GM21529 (cell line): ENCODE measurements at regions not wholly inside any gene's neighbourhood (a gene's known extent, or its start where the extent isn't known, plus 50 kb on each side); places are given as distances from the start of the nearest gene placed in this dataset.

Experiments used
- ATAC-seq: cut with Tn5 transposase; IDR thresholded peaks from one replicate; pipeline ENCODE4 v1.9.1; 2021; ENCODE audit not compliant: unreplicated experiment

- ATAC-seq = no peak
Observed at GRCh38 chr11:88404932-88405710, 67.6 kb upstream of the CTSC start.

- ATAC-seq = no peak
Observed at GRCh38 chr11:88404391-88404790, 66.9 kb upstream of the CTSC start.

- no peak for ATAC-seq
Observed at GRCh38 chr11:88402784-88403183, 65.2 kb upstream of the CTSC start.

- peak; percentile 54 for ATAC-seq
Observed at GRCh38 chr11:88402192-88402715, 64.7 kb upstream of the CTSC start.

- no peak for ATAC-seq
Observed at GRCh38 chr11:88398791-88399570, 61.4 kb upstream of the CTSC start.

GRCh38 chr11:88398372-88398771 is 60.8 kb upstream of the CTSC start:
- no peak for ATAC-seq

- no peak for ATAC-seq
Observed at GRCh38 chr11:88390254-88390653, 52.7 kb upstream of the CTSC start.

GRCh38 chr11:88387957-88388356 is 50.4 kb upstream of the CTSC start:
- no peak for ATAC-seq
